ENCODE measurements at regions not wholly inside any gene's neighbourhood (a gene's known extent, or its start where the extent isn't known, plus 50 kb on each side); places are given as distances from the start of the nearest gene placed in this dataset.

DNA sequence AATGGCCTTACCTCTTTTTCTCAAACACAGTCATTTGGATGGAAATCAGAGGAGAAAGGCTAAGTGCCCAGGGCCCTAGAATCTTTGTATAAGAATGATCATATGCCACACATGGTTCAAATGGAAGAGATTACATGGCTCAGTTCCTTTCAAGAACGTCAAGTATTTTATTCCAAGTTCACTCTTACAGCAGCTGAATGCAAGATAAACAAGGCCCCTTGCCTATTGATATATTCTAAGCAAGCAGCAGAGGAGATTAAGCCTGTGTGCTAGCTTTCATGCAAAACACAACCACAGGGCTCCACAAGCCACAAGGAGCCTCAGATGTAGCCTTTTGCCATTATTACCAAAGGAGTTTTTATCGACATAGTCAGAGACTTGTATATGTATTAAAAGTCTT lies 55.3 kb upstream of the SLCO6A1 start:
- Histone ChIP-seq H3K27ac (no peak overlapping the region), H3K4me3 (no peak overlapping the region)
- DNase-seq (ENCODE audit: low spot score) = no peak
- TF ChIP-seq, protein P1, sequence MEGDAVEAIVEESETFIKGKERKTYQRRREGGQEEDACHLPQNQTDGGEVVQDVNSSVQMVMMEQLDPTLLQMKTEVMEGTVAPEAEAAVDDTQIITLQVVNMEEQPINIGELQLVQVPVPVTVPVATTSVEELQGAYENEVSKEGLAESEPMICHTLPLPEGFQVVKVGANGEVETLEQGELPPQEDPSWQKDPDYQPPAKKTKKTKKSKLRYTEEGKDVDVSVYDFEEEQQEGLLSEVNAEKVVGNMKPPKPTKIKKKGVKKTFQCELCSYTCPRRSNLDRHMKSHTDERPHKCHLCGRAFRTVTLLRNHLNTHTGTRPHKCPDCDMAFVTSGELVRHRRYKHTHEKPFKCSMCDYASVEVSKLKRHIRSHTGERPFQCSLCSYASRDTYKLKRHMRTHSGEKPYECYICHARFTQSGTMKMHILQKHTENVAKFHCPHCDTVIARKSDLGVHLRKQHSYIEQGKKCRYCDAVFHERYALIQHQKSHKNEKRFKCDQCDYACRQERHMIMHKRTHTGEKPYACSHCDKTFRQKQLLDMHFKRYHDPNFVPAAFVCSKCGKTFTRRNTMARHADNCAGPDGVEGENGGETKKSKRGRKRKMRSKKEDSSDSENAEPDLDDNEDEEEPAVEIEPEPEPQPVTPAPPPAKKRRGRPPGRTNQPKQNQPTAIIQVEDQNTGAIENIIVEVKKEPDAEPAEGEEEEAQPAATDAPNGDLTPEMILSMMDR (IDR thresholded peaks at IDR 0.05) = no peak

DNA sequence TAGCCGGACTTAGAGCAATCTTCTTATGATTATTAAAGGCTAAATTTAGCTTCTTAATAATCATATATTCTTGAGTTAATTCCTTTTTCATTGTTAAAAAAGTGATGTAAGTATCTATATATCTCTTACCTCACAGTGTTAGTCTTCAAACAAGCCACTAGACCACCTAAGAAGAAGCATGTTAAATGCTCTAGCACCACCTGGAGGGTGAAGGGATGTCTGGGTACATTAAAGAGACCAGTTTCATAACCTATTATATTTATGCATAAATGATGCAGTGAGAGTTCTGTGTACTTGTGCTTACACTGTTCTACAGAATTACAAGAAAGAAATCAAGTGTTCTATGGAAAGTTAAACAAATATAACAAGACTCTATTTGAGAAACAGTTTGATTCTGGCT lies 55.9 kb upstream of the SLCO6A1 start:
- Histone ChIP-seq H3K27ac (no peak overlapping the region), H3K4me3 (no peak overlapping the region)
- no peak for DNase-seq (ENCODE audit: low spot score)
- TF ChIP-seq, protein P1 (IDR thresholded peaks at IDR 0.05) = no peak

DNA sequence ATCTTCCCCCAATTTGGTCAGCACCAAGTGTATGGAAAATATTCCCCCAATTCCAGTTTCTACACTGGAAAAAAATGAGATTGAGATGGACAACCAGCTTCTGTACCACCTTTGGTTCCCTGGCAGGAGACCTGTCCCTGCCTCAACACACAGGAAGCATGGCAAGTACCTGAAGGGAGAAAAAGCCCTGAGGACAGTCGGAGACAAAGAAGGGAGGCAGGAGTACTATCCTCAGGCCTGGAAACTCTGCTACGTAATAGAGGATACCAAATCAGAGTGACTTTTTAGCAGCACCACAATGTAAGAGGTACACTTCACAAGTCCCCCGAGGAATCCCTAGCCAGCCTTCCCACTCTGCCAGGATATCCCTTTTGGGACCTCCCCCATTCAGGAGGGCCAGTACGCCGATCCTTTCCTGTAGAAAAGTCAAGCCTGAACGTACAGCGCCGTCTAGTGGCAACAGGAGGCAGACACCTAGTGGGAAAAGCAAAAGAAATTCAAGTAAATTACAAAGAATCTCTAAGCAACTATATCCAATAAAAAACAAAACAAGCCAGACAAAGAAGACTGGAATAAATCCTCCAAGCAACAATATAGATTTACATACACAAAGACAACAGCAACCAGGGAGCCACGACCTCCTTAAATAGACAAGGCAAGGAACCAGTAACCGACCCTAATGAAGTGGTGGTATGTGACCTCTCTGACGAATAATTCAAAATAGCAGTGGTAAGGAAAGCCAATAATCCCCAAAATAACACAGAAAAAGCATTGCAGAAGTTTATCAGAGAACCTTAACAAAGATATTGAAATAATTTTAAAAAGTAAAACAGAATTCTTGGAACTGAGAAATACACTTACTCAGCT lies 63.3 kb upstream of the SLCO6A1 start:
- no peak for DNase-seq (ENCODE audit: low spot score)
- TF ChIP-seq, protein P1 (IDR thresholded peaks at IDR 0.05) = no peak
- H3K27ac ChIP-seq = no peak overlapping the region
- no peak overlapping the region for H3K4me3 ChIP-seq

DNA sequence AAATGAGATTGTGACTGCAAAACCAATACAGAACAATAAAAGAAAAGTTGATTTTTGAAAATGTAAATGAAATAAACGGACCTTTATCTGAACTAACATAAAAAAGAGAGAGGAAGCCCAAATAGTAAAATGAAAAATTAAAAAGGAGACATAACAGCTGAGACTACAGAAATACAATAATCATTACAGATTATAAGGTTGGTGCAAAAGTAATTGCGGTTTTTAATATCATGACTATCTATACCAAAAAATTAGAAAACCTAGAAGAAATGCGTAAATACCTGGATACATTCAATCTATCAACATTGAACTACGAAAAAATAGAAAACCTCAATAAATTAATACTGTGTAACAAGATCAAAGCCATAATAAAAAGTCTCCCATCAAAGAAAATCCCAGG lies 71.9 kb upstream of the SLCO6A1 start:
- TF ChIP-seq, protein P1 (IDR thresholded peaks at IDR 0.05) = no peak
- Histone ChIP-seq H3K4me3 (no peak overlapping the region), H3K27ac (no peak overlapping the region)
- DNase-seq (ENCODE audit: low spot score) = no peak

DNA sequence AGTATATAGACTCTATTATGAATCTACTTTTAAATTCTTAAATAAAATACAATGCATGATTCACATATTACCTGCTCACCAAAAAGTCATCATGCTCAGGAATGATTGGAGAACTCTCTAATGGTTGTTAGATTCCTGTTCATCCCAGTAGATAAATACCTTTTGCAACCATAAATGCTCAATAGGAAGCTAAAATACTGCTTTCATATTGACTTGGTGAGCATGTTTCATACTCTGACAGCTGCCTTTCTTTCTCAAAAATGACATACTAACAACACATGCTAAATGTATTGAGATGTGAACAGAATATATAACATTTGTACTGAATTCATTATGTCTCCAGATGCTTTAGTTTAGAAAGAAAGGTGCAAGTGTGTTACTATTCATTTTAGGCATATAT lies 79.6 kb upstream of the SLCO6A1 start:
- no peak for DNase-seq (ENCODE audit: low spot score)
- Histone ChIP-seq H3K27ac (no peak overlapping the region), H3K4me3 (no peak overlapping the region)
- TF ChIP-seq, protein P1 (IDR thresholded peaks at IDR 0.05) = no peak

DNA sequence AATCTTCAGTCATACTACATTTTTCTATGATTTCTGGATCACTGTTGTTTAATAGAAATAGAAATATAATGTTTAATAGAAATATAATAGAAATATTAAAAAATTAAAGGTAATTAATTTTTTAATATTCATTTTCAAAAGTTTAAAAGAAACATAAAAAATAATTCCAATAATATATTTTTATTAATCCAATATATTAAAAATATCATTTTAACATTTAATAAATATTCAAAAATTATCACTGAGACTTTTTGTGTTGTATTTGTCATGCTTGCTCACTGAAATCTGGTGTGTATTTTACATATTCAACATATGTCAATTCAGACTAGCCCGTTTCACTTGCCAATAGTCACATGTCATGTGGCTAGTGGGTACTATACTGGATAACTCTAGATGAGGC lies 80.6 kb upstream of the SLCO6A1 start:
- H3K4me3 ChIP-seq = no peak overlapping the region
- DNase-seq (ENCODE audit: low spot score) = no peak

More for the DNA sequence above, 80.6 kb upstream of the SLCO6A1 start:
- TF ChIP-seq, protein P1 (IDR thresholded peaks at IDR 0.05) = no peak
- no peak overlapping the region for H3K27ac ChIP-seq
